ENCODE measurements at regions not wholly inside any gene's neighbourhood (a gene's known extent, or its start where the extent isn't known, plus 50 kb on each side); places are given as distances from the start of the nearest gene placed in this dataset.

GRCh38 chr4:44985938-44986337 lies 259.6 kb upstream of the GNPDA2 start:
- H3K36me3 ChIP-seq (replicated peaks in 1 of 2) = no peaks in the 10 kb centered on the region
- 60 to 72% (median 70%) methylated on average over 5 of the region's 5 CpGs for WGBS, 4 donors
- H3K9me3 ChIP-seq (replicated peaks in 1 of 3) = no peaks in the 10 kb centered on the region
- intact Hi-C loops (cut with DNase I) = no loop called here
- no peaks in the 10 kb centered on the region for H3K4me1 ChIP-seq (replicated peaks in 1 of 2)
- TF ChIP-seq, protein P1, sequence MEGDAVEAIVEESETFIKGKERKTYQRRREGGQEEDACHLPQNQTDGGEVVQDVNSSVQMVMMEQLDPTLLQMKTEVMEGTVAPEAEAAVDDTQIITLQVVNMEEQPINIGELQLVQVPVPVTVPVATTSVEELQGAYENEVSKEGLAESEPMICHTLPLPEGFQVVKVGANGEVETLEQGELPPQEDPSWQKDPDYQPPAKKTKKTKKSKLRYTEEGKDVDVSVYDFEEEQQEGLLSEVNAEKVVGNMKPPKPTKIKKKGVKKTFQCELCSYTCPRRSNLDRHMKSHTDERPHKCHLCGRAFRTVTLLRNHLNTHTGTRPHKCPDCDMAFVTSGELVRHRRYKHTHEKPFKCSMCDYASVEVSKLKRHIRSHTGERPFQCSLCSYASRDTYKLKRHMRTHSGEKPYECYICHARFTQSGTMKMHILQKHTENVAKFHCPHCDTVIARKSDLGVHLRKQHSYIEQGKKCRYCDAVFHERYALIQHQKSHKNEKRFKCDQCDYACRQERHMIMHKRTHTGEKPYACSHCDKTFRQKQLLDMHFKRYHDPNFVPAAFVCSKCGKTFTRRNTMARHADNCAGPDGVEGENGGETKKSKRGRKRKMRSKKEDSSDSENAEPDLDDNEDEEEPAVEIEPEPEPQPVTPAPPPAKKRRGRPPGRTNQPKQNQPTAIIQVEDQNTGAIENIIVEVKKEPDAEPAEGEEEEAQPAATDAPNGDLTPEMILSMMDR (IDR thresholded peaks at IDR 0.05) = no peak
- TF ChIP-seq POLR2A (IDR thresholded peaks at IDR 0.05) = no peak
- no peaks in the 10 kb centered on the region for H3K27me3 ChIP-seq
- no peak for DNase-seq
- no peak overlapping the region for H3K4me3 ChIP-seq
- H3K27ac ChIP-seq = no peak overlapping the region

DNA sequence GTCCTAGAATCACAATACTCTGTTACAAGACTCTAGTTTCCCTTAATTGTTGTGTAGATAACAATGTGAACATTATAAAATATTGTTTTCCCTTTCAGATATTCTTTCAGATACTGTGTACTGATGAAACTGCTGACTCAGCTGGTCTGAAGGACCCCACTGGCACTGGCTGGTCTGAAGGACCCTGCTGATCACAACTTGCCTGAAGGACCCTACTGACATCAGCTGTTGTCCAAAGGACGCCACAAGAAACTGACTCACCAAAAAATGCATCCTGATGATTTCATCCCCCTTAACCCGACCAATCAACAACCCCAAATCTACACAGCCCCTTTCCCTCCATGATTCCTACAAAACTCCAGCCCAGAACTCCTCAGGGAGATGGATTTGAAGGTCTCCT lies 258.8 kb upstream of the GNPDA2 start:
- no peak overlapping the region for H3K27ac ChIP-seq
- H3K36me3 ChIP-seq (replicated peaks in 1 of 2) = no peaks in the 10 kb centered on the region
- H3K27me3 ChIP-seq = no peaks in the 10 kb centered on the region
- no peak overlapping the region for H3K4me3 ChIP-seq
- H3K4me1 ChIP-seq (replicated peaks in 1 of 2) = no peaks in the 10 kb centered on the region
- TF ChIP-seq POLR2A (IDR thresholded peaks at IDR 0.05) = no peak
- TF ChIP-seq, protein P1 (IDR thresholded peaks at IDR 0.05) = no peak
- no peak for DNase-seq
- WGBS, 4 donors = 37 to 63% (median 53%) methylated on average over 2 of the region's 2 CpGs
- no peaks in the 10 kb centered on the region for H3K9me3 ChIP-seq (replicated peaks in 1 of 3)
- intact Hi-C loops (cut with DNase I) = no loop called here

- Histone ChIP-seq H3K9me3 (replicated peaks in 1 of 3) (peaks cover 0 to 6% (median 0%) of the 10 kb centered on the region in 3 donors), H3K27me3 (no peaks in the 10 kb centered on the region), H3K4me3 (no peak overlapping the region), H3K4me1 (replicated peaks in 1 of 2) (no peaks in the 10 kb centered on the region), H3K27ac (no peak overlapping the region), H3K36me3 (replicated peaks in 1 of 2) (no peaks in the 10 kb centered on the region)
- no peak for TF ChIP-seq POLR2A (IDR thresholded peaks at IDR 0.05)
- TF ChIP-seq, protein P1 (IDR thresholded peaks at IDR 0.05) = no peak
- DNase-seq = no peak
- intact Hi-C loops (cut with DNase I) = no loop called here
Measured at GRCh38 chr4:44984083-44984482, 257.7 kb upstream of the GNPDA2 start.

- WGBS, 4 donors = 52 to 75% (median 65%) methylated on average over 2 of the region's 2 CpGs
- Histone ChIP-seq H3K27me3 (no peaks in the 10 kb centered on the region), H3K36me3 (replicated peaks in 1 of 2) (no peaks in the 10 kb centered on the region), H3K9me3 (replicated peaks in 1 of 3) (peaks cover 0 to 6% (median 0%) of the 10 kb centered on the region in 3 donors), H3K27ac (no peak overlapping the region), H3K4me3 (no peak overlapping the region), H3K4me1 (replicated peaks in 1 of 2) (no peaks in the 10 kb centered on the region)
- no peak for TF ChIP-seq POLR2A (IDR thresholded peaks at IDR 0.05)
- TF ChIP-seq, protein P1 (IDR thresholded peaks at IDR 0.05) = no peak
- intact Hi-C loops (cut with DNase I) = no loop called here
- DNase-seq = no peak
Measured at GRCh38 chr4:44983083-44983482, 256.7 kb upstream of the GNPDA2 start.
